ENCODE measurements at regions not wholly inside any gene's neighbourhood (a gene's known extent, or its start where the extent isn't known, plus 50 kb on each side); places are given as distances from the start of the nearest gene placed in this dataset.
"Not testable (repeated sequence)": the region's sequence is repeated elsewhere in the genome, so short reads cannot be mapped to it uniquely, and the experiment has no call there.

DNA sequence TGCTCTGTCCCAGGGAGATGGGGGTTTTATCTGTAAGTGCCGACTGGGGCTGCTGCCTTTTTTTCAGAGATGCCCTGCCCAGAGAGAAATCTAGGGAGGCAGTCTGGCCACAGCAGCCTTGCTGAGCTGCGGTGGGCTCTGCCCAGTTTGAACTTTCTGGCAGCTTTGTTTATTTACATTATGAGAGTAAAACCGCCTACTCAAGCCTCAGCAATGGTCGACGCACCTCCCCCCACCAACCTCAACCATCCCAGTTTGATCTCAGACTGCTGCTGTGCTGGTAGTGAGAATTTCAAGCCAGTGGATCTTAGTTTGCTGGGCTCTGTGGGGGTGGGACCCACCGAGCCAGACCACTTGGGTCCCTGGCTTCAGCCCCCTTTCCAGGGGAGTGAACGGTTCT is 188.0 kb downstream of the PRELID2 start:
- not testable (repeated sequence) for TF ChIP-seq SMC3 (IDR thresholded peaks at IDR 0.05; ENCODE audit: low read depth, low read length); POLR2A (IDR thresholded peaks at IDR 0.05; ENCODE audit: low read depth, low read length); RAD21 (IDR thresholded peaks at IDR 0.05; ENCODE audit: low read length); BHLHE40 (IDR thresholded peaks at IDR 0.05; ENCODE audit: low read depth, low read length)
- TF ChIP-seq, protein P1, sequence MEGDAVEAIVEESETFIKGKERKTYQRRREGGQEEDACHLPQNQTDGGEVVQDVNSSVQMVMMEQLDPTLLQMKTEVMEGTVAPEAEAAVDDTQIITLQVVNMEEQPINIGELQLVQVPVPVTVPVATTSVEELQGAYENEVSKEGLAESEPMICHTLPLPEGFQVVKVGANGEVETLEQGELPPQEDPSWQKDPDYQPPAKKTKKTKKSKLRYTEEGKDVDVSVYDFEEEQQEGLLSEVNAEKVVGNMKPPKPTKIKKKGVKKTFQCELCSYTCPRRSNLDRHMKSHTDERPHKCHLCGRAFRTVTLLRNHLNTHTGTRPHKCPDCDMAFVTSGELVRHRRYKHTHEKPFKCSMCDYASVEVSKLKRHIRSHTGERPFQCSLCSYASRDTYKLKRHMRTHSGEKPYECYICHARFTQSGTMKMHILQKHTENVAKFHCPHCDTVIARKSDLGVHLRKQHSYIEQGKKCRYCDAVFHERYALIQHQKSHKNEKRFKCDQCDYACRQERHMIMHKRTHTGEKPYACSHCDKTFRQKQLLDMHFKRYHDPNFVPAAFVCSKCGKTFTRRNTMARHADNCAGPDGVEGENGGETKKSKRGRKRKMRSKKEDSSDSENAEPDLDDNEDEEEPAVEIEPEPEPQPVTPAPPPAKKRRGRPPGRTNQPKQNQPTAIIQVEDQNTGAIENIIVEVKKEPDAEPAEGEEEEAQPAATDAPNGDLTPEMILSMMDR (conservative IDR thresholded peaks at IDR 0.05; ENCODE audit: low read depth, low read length), result not testable (repeated sequence)
- TF ChIP-seq, protein P2, sequence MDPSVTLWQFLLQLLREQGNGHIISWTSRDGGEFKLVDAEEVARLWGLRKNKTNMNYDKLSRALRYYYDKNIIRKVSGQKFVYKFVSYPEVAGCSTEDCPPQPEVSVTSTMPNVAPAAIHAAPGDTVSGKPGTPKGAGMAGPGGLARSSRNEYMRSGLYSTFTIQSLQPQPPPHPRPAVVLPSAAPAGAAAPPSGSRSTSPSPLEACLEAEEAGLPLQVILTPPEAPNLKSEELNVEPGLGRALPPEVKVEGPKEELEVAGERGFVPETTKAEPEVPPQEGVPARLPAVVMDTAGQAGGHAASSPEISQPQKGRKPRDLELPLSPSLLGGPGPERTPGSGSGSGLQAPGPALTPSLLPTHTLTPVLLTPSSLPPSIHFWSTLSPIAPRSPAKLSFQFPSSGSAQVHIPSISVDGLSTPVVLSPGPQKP (IDR thresholded peaks at IDR 0.05; ENCODE audit: borderline replicate concordance, low read depth, low read length), result not testable (repeated sequence)

All from IMR-90 (cell line).